CD14-positive monocyte (primary cell): ENCODE measurements at regions not wholly inside any gene's neighbourhood (a gene's known extent, or its start where the extent isn't known, plus 50 kb on each side); places are given as distances from the start of the nearest gene placed in this dataset.

Source experiments
- DNase-seq, 3 donors: peaks; one replicate each; pipeline ENCODE4 v3.0.0-alpha.2; 2011 to 2022
- H2AFZ ChIP-seq: 2 replicates; pipeline ENCODE4 v1.6.0; 2012; ENCODE audit warnings: mild to moderate bottlenecking, low read depth, low read length, inconsistent platforms; ENCODE audit not compliant: insufficient read depth, poor library complexity, severe bottlenecking
- H3K27ac ChIP-seq, 2 donors: 1 replicate in 1 of 2; 2 replicates in 1 of 2; pipeline ENCODE4 v1.5.1; 2012 to 2013; ENCODE audit warnings: low read length in 2 of 2, control low read depth in 1 of 2, inconsistent platforms in 1 of 2, low read depth in 1 of 2, mild to moderate bottlenecking in 1 of 2
- H3K27me3 ChIP-seq, 2 donors: one replicate each; pipeline versions ENCODE4 v1.6.0 to v1.6.1; 2011 to 2013; ENCODE audit warnings: low read length in 2 of 2; ENCODE audit not compliant: control insufficient read depth in 2 of 2, insufficient read depth in 2 of 2
- H3K36me3 ChIP-seq, 2 donors: replicated peaks in 1 of 2; 1 replicate in 1 of 2; 2 replicates in 1 of 2; pipeline versions ENCODE4 v1.5.1 to v1.6.1; 2012 to 2013; ENCODE audit warnings: low read length in 2 of 2, control low read depth in 1 of 2, inconsistent platforms in 1 of 2, mild to moderate bottlenecking in 1 of 2; ENCODE audit not compliant: insufficient read depth in 2 of 2, control insufficient read depth in 1 of 2
- H3K4me1 ChIP-seq, 2 donors: 1 replicate in 1 of 2; 2 replicates in 1 of 2; pipeline versions ENCODE4 v1.5.1 to v1.6.1; 2012 to 2013; ENCODE audit warnings: low read length in 2 of 2, control low read depth in 1 of 2, inconsistent platforms in 1 of 2, mild to moderate bottlenecking in 1 of 2, moderate library complexity in 1 of 2; ENCODE audit not compliant: insufficient read depth in 2 of 2, control insufficient read depth in 1 of 2
- H3K4me2 ChIP-seq: replicated peaks from 2 replicates; pipeline ENCODE3; 2012; ENCODE audit warnings: low read length, moderate library complexity, mild to moderate bottlenecking; ENCODE audit not compliant: poor library complexity, severe bottlenecking; ENCODE audit errors: extremely low read depth
- H3K4me3 ChIP-seq, 3 experiments: fragments of 200-600 bp in 1 of 3; sonication (generic) in 1 of 3; replicated peaks in 1 of 3; 1 replicate in 2 of 3; 2 replicates in 1 of 3; pipeline ENCODE4 v1.5.1; 2011 to 2013; ENCODE audit warnings: low read length in 3 of 3, mild to moderate bottlenecking in 3 of 3, control low read depth in 2 of 3, low read depth in 2 of 3, inconsistent platforms in 1 of 3, moderate library complexity in 1 of 3
- H3K79me2 ChIP-seq: 2 replicates; pipeline ENCODE4 v1.6.0; 2012; ENCODE audit warnings: mild to moderate bottlenecking, control low read depth, inconsistent platforms, low read length, moderate library complexity; ENCODE audit not compliant: insufficient read depth
- H3K9ac ChIP-seq: 2 replicates; pipeline ENCODE4 v1.6.0; 2017; ENCODE audit warnings: low read length, mild to moderate bottlenecking; ENCODE audit not compliant: insufficient read depth, poor library complexity, severe bottlenecking
- H3K9me3 ChIP-seq, 2 donors: replicated peaks in 1 of 2; 1 replicate in 1 of 2; 2 replicates in 1 of 2; pipeline versions ENCODE4 v1.5.1 to v1.6.1; 2012 to 2013; ENCODE audit warnings: low read length in 2 of 2, control low read depth in 1 of 2; ENCODE audit not compliant: control insufficient read depth in 1 of 2, insufficient read depth in 1 of 2
- H4K20me1 ChIP-seq: 2 replicates; pipeline ENCODE4 v1.6.0; 2012; ENCODE audit warnings: mild to moderate bottlenecking, low read length, control low read depth, moderate library complexity; ENCODE audit not compliant: insufficient read depth
- H3K27ac Mint-ChIP-seq, 7 donors: one replicate each; pipeline ENCODE4 v1.8.0; 2020; ENCODE audit warnings: mild to moderate bottlenecking in 7 of 7, mixed read lengths in 7 of 7, moderate library complexity in 6 of 7, inconsistent platforms in 2 of 7
- H3K27me3 Mint-ChIP-seq, 3 donors: one replicate each; pipeline ENCODE4 v1.8.0; 2021 to 2022; ENCODE audit warnings: low read depth in 3 of 3, mild to moderate bottlenecking in 3 of 3, mixed read lengths in 3 of 3, moderate library complexity in 3 of 3, inconsistent platforms in 1 of 3
- H3K36me3 Mint-ChIP-seq, 2 donors: one replicate each; pipeline ENCODE4 v1.8.0; 2020; ENCODE audit warnings: mixed read lengths in 2 of 2, inconsistent platforms in 1 of 2, mild to moderate bottlenecking in 1 of 2
- H3K4me1 Mint-ChIP-seq: one replicate; pipeline ENCODE4 v1.8.0; 2020; ENCODE audit warnings: mild to moderate bottlenecking, mixed read lengths
- H3K4me3 Mint-ChIP-seq, 2 donors: one replicate each; pipeline ENCODE4 v1.8.0; 2020; ENCODE audit warnings: mild to moderate bottlenecking in 2 of 2, mixed read lengths in 2 of 2, moderate library complexity in 1 of 2
- H3K9me3 Mint-ChIP-seq, 7 donors: one replicate each; pipeline ENCODE4 v1.8.0; 2020 to 2022; ENCODE audit warnings: mixed read lengths in 7 of 7, mild to moderate bottlenecking in 6 of 7, moderate library complexity in 6 of 7, inconsistent platforms in 2 of 7
- CTCF ChIP-seq: fragments of 200-600 bp; IDR thresholded peaks from one replicate; pipeline ENCODE4 v1.8.0; 2022; ENCODE audit warnings: antibody characterized with exemption, mild to moderate bottlenecking
- WGBS: methylation state at CpG from one replicate; pipeline ENCODE4 v1.1.5; 2013; ENCODE audit warnings: missing lambda C conversion rate; ENCODE audit not compliant: insufficient coverage; 5-methylcytosine and 5-hydroxymethylcytosine counted together
- intact Hi-C, 2 donors: fragments of 100-400 bp; cut with micrococcal nuclease; formaldehyde crosslinking; loops; one replicate each; pipeline versions ENCODE4 v1.15.0 to v1.15.1; 2023

- intact Hi-C loops: no loop called here
- DNase-seq: no peak
- H3K27me3 Mint-ChIP-seq: peaks cover 0 to 7% (median 2%) of the 10 kb centered on the region in 3 donors
- no peaks in the 10 kb centered on the region for H3K4me1 ChIP-seq
- H4K20me1 ChIP-seq: no peaks in the 10 kb centered on the region
- H3K36me3 ChIP-seq: no peaks in the 10 kb centered on the region
- H3K4me2 ChIP-seq: no peak overlapping the region
- WGBS: 86% methylated on average over 2 of the region's 3 CpGs
- no peak overlapping the region for H3K27ac ChIP-seq
- no peak overlapping the region for H3K27ac Mint-ChIP-seq
- no peak overlapping the region for H3K9ac ChIP-seq
- no peaks in the 10 kb centered on the region for H3K4me1 Mint-ChIP-seq
- no peak overlapping the region for H3K4me3 Mint-ChIP-seq
- H3K9me3 Mint-ChIP-seq: peaks cover 0 to 5% (median 0%) of the 10 kb centered on the region in 7 donors
- H3K36me3 Mint-ChIP-seq: no peaks in the 10 kb centered on the region
- H3K79me2 ChIP-seq: no peaks in the 10 kb centered on the region
- H3K27me3 ChIP-seq: no peaks in the 10 kb centered on the region
- H3K4me3 ChIP-seq: no peak overlapping the region
- no peaks in the 10 kb centered on the region for H3K9me3 ChIP-seq
- TF ChIP-seq CTCF: no peak
- H2AFZ ChIP-seq: no peak overlapping the region
Observed at GRCh38 chr11:27218421-27219038, 144.5 kb downstream of the CCDC34 start.

- H3K9me3 ChIP-seq: no peaks in the 10 kb centered on the region
- Mint-ChIP-seq H3K36me3 (no peaks in the 10 kb centered on the region), H3K4me3 (no peak overlapping the region), H3K9me3 (peaks cover 0 to 5% (median 0%) of the 10 kb centered on the region in 7 donors), H3K27me3 (peaks cover 0 to 7% (median 2%) of the 10 kb centered on the region in 3 donors), H3K4me1 (no peaks in the 10 kb centered on the region), H3K27ac (no peak overlapping the region)
- no peaks in the 10 kb centered on the region for H3K4me1 ChIP-seq
- no peak for TF ChIP-seq CTCF
- H3K9ac ChIP-seq: no peak overlapping the region
- no peak for DNase-seq
- no CpG with 5 or more reads among the region's 1 CpG for WGBS
- no peaks in the 10 kb centered on the region for H3K79me2 ChIP-seq
- H3K27me3 ChIP-seq: no peaks in the 10 kb centered on the region
- no peaks in the 10 kb centered on the region for H4K20me1 ChIP-seq
- no peak overlapping the region for H3K4me3 ChIP-seq
- no peaks in the 10 kb centered on the region for H3K36me3 ChIP-seq
- H3K27ac ChIP-seq: no peak overlapping the region
- intact Hi-C loops: no loop called here
- no peak overlapping the region for H3K4me2 ChIP-seq
- no peak overlapping the region for H2AFZ ChIP-seq
Observed at GRCh38 chr11:27217948-27218420, 145.0 kb downstream of the CCDC34 start.
